Mesenteric fat pad (tissue), 1 donor: ENCODE measurements at regions not wholly inside any gene's neighbourhood (a gene's known extent, or its start where the extent isn't known, plus 50 kb on each side); places are given as distances from the start of the nearest gene placed in this dataset.
"Not testable (repeated sequence)": the region's sequence is repeated elsewhere in the genome, so short reads cannot be mapped to it uniquely, and the experiment has no call there.

Experiments
- DNase-seq: peaks from one replicate; pipeline ENCODE4 v3.0.0-alpha.2; 2020; ENCODE audit warnings: low spot score
- donor health status: DM: yes; HTN: yes; CAD: no.

DNA sequence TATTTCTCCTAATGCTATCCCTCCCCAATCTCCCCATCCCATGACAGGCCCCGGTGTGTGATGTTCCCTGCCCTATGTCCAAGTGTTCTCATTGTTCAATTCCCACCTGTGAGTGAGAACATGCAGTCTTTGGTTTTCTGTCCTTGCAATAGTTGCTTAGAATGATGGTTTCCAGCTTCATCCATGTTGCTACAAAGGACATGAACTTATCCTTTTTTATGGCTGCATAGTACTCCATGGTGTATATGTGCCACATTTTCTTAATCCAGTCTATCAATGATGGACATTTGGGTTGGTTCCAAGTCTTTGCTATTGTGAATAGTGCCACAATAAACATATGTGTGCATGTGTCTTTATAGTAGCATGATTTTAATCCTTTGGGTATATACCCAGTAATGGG is 51.3 kb upstream of the RIOK2 start:
- DNase-seq, result not testable (repeated sequence)

- DNase-seq, result no peak
Observed at GRCh38 chr5:97242341-97242740, 59.3 kb upstream of the RIOK2 start.

DNA sequence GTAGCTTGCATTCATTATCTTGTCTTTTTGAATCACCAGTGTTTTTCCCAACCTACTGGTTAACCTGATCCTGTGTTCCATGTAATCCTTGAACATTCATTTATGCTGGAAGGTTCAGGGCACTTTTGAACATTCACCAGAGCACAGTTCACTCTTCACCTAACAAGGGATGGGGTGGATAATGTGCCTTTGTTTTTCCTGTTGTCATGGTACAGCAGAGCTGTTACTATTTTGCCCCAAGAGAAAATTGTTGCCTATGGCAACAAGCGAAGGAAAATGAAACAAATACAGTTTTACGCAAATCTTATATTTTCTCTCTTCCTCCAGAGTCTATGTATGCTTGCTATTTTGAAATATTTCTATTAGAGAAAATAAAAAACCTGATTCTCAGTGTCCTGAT is 60.3 kb upstream of the RIOK2 start:
- DNase-seq, result no peak

- DNase-seq, result no peak
Observed at GRCh38 chr5:97245386-97245785, 62.3 kb upstream of the RIOK2 start.

DNA sequence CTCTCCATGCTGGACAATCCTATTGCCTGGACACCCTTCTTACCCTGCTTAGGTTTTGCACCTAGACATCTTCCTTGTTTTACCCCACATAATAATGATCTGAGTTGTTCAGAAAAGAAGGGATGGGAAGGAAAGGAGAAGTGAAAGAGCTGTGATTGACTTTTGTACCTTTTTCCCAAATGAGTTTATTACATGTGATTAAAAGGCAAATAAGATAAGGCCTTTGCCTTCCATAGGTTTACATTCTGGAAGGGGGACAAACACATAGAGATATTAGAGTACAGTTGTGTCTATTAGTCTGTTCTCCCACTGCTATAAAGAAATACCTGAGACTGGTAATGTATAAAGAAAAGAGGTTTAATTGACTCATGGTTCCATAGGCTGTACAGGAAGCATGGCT is 67.1 kb upstream of the RIOK2 start:
- DNase-seq, result no peak

DNA sequence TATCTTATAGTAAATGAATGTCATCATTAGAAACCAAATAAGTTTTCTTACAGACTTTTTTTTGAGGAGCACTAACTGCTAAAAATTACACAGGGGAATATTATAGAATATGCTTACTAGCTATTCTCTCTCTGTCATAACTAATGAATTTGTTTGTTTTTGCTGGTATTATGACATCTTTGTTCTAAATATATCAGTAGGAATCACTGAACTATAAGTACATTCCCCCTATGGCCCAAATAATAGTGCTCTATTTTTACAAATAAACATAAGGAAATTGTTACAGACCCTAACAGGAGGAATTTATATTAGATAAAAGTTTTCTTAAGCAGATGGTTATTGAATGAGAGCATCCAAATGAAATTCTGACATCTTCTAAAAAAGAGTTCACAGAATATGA is 83.0 kb upstream of the RIOK2 start:
- no peak for DNase-seq

DNA sequence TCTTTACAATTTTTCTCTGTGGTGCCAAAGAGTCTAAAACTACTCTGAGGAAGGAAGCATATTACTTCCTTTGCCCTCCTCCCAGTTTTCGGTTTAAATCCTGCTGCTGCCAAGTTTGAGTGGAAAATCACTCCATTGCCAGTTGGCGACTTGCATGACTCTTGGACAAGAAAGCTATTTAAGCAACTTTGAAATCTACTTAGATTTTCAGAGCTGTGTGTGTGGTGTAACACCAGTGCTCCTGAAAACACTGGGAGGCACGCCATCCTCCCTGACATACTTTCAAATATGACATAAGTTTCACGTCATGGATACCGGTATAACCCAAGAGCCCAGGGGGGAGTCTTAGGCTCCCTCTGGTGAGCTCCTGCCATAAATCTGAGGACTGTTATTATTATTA is 83.5 kb upstream of the RIOK2 start:
- no peak for DNase-seq

DNA sequence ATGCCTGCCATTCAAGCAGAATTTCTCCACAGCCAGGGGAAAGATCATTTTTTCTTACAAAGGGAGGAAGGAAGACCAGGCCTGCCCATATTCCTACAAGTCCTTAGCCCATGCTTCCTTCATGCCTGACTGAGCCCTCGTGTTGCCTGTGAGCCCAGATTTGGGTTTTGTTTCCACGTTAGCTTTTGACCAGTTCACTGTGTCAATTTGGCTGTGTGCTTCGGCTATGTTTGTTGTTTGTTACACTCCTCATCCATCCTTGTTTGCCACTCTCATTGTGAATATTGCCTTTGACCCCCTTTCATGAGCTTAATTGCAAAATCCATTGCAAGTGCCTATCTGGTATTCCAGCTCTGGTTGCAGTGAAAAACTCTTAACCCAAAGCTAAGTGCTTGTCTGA is 84.7 kb upstream of the RIOK2 start:
- DNase-seq, result no peak

DNA sequence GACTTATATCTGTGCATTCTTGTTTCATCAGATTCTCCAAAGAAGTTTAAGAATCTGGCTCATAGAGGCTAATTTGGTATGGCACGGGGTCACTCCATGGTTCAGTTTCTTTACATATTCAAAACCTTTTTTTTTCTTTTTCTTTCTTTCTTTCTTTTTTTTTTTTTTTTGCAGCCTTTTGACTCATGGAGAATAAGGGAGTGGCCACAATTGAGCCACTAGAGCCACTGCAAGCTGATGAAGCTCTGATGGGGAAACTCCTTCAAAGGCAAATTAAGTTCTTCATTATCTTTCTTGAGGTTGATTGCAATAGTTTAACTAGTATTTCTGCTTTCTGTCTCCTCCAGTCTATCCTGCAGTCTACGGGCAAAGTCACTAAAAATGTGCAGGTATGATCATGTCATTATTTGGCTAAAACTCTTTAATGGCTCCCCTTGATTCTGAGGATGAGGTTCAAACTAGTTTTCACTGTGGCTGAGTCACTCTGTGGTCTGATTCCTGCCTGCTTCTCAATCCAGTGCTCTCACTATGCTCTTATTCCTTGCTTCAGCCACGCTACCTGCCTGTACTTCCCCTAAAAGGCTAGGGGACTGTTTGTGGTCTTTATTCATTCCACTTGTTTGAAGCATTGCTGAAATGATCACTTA is 93.5 kb upstream of the RIOK2 start:
- DNase-seq, result no peak

GRCh38 chr5:97281257-97281656 is 98.2 kb upstream of the RIOK2 start:
- DNase-seq, result peak; percentile 53

DNA sequence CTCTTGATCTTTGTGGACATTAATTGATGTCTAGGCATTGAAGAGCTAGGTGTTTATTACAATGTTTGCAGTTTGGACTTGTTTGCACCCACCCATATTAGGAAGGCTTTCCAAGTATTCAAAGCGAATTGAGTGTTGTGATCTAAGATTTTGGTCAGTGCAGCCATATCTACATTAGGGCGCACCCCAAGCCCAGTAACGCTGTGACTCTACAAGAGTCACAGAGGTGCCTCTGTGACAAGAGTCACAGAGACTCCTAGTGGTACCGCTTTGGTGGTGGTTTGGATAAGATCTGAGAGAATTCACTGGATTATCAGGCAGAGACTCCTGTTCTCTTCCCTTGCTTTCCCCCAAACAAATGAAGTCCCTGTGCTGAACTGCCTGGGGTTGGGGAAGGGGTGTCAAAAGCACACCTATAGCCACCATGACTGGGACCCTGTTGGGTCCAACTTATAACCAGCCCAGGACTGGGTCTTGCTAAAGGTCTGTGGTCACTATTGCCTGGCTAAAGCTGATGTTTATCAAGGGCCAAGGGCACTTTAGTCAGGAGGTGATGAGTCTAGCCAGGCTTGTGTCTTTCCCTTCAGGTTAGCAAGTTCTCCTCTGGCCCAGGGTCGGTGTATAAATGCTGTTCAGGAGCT is 114.1 kb upstream of the RIOK2 start:
- no peak for DNase-seq

DNA sequence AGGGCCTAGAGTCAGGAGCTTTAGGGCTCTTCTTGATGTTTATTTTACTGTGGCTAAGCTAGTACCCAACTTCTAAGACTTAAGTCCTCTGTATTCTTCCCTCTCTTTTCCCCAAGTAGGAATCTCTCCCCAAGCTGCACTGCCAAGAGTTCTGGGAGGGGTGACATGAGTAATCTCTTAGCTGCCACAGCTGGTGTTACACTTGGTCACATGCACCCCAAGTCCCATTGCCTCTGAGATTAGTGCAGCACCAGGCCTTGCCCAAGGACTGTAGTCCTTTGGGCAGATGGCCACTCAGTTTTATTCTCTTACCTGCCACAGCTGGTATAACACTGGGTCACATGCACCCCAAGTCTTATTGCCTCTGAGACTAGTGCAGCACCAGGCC is 114.7 kb upstream of the RIOK2 start:
- no peak for DNase-seq

DNA sequence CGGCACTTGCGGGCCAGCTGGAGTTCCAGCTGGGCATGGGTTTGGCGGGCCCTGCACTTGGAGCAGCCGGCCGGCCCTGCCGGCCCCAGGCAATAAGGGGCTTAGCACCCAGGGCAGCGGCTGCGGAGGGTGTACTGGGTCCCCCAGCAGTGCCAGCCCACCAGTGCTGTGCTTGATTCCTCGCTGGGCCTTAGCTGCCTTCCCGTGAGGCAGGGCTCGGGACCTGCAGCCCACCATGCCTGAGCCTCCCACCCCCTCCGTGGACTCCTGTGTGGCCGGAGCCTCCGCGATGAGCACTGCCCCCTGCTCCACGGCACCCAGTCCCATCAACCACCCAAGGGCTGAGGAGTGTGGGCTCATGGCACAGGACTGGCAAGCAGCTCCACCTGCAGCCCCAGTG is 118.1 kb upstream of the RIOK2 start:
- DNase-seq, result not testable (repeated sequence)

- DNase-seq, result no peak
Observed at GRCh38 chr5:97338729-97339128, 155.7 kb upstream of the RIOK2 start.

- DNase-seq, result no peak
Observed at GRCh38 chr5:97355775-97356174, 172.7 kb upstream of the RIOK2 start.

DNA sequence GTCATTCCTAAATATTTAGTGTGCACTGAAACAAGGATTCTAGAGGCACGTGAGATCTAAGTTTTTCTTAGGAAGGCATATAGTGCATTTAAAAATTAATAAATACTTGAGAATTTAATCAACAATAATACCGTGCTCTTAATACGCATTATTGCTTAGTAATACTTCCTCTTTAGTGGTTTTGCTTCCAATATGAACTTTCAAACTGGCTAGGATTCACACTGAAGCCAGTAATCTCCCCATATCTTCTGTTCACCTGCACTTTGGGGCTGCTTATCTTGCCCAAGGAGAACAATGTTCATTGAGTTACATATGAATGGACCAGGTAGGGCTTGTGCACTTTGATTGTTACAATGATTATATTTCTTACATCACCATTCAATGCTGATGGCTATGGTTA is 180.5 kb upstream of the RIOK2 start:
- no peak for DNase-seq

- DNase-seq, result no peak
Observed at GRCh38 chr5:97364731-97365130, 181.7 kb upstream of the RIOK2 start.

- no peak for DNase-seq
Observed at GRCh38 chr5:97365163-97365845, 182.3 kb upstream of the RIOK2 start.

DNA sequence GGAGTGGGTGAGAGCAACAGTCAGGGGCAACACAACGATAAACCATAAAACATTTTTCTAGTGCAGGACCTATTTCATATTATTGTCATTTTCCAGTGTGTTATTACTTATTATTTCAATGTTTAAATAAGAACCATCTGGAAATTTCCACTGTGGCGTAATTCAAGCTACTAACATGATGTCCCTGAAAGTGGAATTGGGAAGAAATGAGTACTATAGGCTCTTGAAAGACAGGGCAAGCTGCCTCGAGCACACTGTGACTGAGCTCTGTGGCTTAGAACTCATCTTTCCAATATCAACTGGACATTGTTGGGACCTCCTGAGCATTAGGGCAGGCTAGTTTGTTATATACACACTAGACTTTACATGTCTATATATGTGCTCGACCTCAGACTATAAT is 182.9 kb upstream of the RIOK2 start:
- no peak for DNase-seq

- DNase-seq, result no peak
Observed at GRCh38 chr5:97375959-97376358, 192.9 kb upstream of the RIOK2 start.

DNA sequence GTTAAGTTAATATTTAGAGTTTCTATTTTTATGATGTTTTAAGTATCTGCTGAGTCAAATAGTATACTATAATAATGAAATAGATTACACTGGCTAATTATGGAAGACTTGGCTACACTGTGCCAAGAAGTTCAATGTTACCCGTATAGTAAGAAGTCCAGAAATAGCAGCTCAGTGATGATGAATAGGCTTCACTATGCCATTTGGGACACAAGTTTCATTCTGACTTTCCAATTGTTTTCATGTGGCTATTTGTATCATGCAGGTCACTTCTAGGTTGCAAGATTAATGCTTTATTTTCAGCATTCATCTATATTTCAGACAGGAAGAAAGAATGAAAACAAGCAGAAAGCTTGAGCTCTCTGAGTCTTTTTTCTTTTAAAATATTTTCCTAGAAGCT is 194.5 kb upstream of the RIOK2 start:
- DNase-seq, result no peak

DNA sequence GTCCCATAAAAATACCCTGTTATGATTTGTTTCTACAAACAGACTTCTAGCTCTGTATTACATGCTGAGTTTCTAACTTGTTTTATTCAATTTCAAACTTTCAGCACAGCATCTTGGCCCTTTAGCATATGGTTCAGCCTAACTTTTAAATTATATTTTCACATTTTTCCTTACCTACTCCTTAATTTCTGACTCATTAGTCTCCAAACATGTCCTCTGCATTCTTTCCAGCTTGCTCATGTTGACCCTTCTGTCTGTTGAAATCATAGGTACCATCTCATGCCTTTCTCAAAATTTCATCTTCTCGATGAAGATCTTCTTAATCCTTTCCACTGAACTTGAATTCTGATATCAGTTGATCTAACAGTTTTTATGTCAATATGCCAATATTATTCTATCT is 200.9 kb upstream of the RIOK2 start:
- DNase-seq, result no peak

GRCh38 chr5:97388794-97389193 is 205.7 kb upstream of the RIOK2 start:
- DNase-seq, result no peak
